ENCODE measurements at regions not wholly inside any gene's neighbourhood (a gene's known extent, or its start where the extent isn't known, plus 50 kb on each side); places are given as distances from the start of the nearest gene placed in this dataset.
"Not testable (repeated sequence)": the region's sequence is repeated elsewhere in the genome, so short reads cannot be mapped to it uniquely, and the experiment has no call there.

DNA sequence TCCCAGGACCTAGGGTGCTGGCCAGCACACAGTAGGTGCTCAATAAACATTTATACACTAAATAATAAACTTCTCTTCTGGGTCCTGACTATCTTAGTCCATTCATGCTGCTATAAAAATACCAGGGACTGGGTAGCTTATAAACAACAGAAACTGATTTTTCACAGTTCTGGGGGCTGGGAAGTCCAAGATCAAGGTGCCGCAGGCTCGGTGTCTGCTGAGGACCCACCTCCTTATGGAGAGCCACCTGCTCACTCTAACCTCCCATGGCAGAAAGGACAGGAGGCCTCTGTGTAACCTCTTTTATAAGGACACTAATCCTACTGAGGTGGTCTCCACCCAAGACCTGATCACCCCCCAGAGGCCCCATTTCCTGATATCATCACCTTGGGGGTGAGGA, 114.4 kb upstream of the IQSEC1 start:
- DNase-seq (ENCODE audit: extremely low spot score, unreplicated experiment), result no peak
- H3K27me3 Mint-ChIP-seq (ENCODE audit: unreplicated experiment), result peaks cover 3% of the 10 kb centered on the region
- no peaks in the 10 kb centered on the region for H3K36me3 Mint-ChIP-seq (ENCODE audit: unreplicated experiment)
- TF ChIP-seq, protein P1, sequence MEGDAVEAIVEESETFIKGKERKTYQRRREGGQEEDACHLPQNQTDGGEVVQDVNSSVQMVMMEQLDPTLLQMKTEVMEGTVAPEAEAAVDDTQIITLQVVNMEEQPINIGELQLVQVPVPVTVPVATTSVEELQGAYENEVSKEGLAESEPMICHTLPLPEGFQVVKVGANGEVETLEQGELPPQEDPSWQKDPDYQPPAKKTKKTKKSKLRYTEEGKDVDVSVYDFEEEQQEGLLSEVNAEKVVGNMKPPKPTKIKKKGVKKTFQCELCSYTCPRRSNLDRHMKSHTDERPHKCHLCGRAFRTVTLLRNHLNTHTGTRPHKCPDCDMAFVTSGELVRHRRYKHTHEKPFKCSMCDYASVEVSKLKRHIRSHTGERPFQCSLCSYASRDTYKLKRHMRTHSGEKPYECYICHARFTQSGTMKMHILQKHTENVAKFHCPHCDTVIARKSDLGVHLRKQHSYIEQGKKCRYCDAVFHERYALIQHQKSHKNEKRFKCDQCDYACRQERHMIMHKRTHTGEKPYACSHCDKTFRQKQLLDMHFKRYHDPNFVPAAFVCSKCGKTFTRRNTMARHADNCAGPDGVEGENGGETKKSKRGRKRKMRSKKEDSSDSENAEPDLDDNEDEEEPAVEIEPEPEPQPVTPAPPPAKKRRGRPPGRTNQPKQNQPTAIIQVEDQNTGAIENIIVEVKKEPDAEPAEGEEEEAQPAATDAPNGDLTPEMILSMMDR (IDR thresholded peaks at IDR 0.05), result no peak
- H3K27ac Mint-ChIP-seq (ENCODE audit: unreplicated experiment), result no peak overlapping the region
- H3K9me3 Mint-ChIP-seq (ENCODE audit: unreplicated experiment), result no peaks in the 10 kb centered on the region
- H3K4me1 Mint-ChIP-seq (ENCODE audit: unreplicated experiment), result peaks cover 6% of the 10 kb centered on the region
- H3K4me3 Mint-ChIP-seq (ENCODE audit: unreplicated experiment), result no peak overlapping the region

GRCh38 chr3:13186435-13186815, 113.2 kb upstream of the IQSEC1 start:
- no peaks in the 10 kb centered on the region for H3K36me3 Mint-ChIP-seq (ENCODE audit: unreplicated experiment)
- peaks cover 4% of the 10 kb centered on the region for H3K27me3 Mint-ChIP-seq (ENCODE audit: unreplicated experiment)

DNA sequence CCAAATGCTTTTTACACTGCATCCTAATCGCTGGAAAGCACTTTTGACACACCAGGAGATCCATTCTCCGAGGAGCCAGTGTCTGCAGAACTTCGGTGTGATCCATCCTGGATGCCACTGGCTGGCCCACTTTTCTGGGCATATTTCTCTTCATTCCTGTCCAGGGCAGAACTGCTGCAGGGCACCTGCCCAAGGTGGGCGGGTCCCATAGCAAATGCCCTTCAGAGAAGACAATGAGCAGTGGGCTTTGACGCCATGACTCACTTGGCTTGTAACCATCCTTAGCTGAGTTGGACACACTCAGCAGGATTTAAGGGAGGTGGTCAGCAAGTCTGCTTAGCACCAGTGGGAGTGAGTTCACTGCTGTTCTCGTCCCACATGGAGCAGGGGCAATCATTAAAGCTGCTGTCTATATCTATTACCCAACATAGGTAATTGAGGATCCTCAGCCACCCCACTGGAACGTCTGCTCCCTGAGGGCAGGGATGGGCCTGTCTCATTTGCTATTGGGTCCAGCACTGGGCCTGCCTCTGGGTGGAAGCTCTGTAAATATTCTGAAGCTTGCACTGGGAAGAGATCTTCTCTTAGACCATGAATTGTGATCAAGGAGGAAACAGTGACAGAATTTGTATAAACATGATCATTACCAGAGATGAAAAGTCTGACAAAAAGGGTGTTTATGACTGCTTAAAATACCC, 112.7 kb upstream of the IQSEC1 start:
- Mint-ChIP-seq H3K36me3 (ENCODE audit: unreplicated experiment) (no peaks in the 10 kb centered on the region), H3K27ac (ENCODE audit: unreplicated experiment) (no peak overlapping the region), H3K27me3 (ENCODE audit: unreplicated experiment) (peaks cover 7% of the 10 kb centered on the region), H3K4me3 (ENCODE audit: unreplicated experiment) (no peak overlapping the region), H3K9me3 (ENCODE audit: unreplicated experiment) (peaks cover 5% of the 10 kb centered on the region), H3K4me1 (ENCODE audit: unreplicated experiment) (peaks cover 6% of the 10 kb centered on the region)
- DNase-seq (ENCODE audit: extremely low spot score, unreplicated experiment), result no peak
- TF ChIP-seq, protein P1 (IDR thresholded peaks at IDR 0.05), result no peak

More at GRCh38 chr3:13186435-13186815, 113.2 kb upstream of the IQSEC1 start:
- Mint-ChIP-seq H3K9me3 (ENCODE audit: unreplicated experiment) (peaks cover 1% of the 10 kb centered on the region), H3K4me3 (ENCODE audit: unreplicated experiment) (no peak overlapping the region), H3K27ac (ENCODE audit: unreplicated experiment) (no peak overlapping the region), H3K4me1 (ENCODE audit: unreplicated experiment) (peaks cover 6% of the 10 kb centered on the region)
- TF ChIP-seq, protein P1 (IDR thresholded peaks at IDR 0.05), result no peak
- no peak for DNase-seq (ENCODE audit: extremely low spot score, unreplicated experiment)

GRCh38 chr3:13179582-13180210, 106.5 kb upstream of the IQSEC1 start:
- not testable (repeated sequence) for H3K4me3 Mint-ChIP-seq (ENCODE audit: unreplicated experiment); H3K27me3 Mint-ChIP-seq (ENCODE audit: unreplicated experiment); H3K27ac Mint-ChIP-seq (ENCODE audit: unreplicated experiment); H3K36me3 Mint-ChIP-seq (ENCODE audit: unreplicated experiment); DNase-seq (ENCODE audit: extremely low spot score, unreplicated experiment); H3K4me1 Mint-ChIP-seq (ENCODE audit: unreplicated experiment)
- H3K9me3 Mint-ChIP-seq (ENCODE audit: unreplicated experiment), result peaks cover 15% of the 10 kb centered on the region

DNA sequence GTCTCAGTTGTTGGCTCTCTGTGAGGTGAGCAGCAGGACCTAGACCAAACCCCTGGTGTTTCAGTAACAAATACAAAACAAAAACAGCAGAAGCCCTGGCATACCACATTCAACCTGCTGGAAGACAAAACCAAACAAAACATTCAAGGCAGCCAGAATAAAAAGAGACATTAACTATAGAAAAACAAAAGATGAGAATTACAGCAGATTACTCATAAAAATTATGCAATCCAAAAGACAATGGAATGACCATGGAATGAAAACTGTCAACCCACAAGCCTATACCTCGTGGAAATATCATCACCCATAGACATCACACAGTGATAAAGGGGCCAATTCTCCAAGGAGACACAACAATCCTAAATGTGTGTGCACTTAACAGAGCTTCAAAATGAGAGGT, 106.0 kb upstream of the IQSEC1 start:
- Mint-ChIP-seq H3K27me3 (ENCODE audit: unreplicated experiment) (peaks cover 7% of the 10 kb centered on the region), H3K4me1 (ENCODE audit: unreplicated experiment) (no peaks in the 10 kb centered on the region), H3K36me3 (ENCODE audit: unreplicated experiment) (peaks cover 3% of the 10 kb centered on the region), H3K9me3 (ENCODE audit: unreplicated experiment) (peaks cover 15% of the 10 kb centered on the region), H3K4me3 (ENCODE audit: unreplicated experiment) (no peak overlapping the region), H3K27ac (ENCODE audit: unreplicated experiment) (no peak overlapping the region)
- DNase-seq (ENCODE audit: extremely low spot score, unreplicated experiment), result no peak
- TF ChIP-seq, protein P1 (IDR thresholded peaks at IDR 0.05), result no peak
